HEK293 (cell line): ENCODE measurements at regions not wholly inside any gene's neighbourhood (a gene's known extent, or its start where the extent isn't known, plus 50 kb on each side); places are given as distances from the start of the nearest gene placed in this dataset.

Experiments used
- CTCF ChIA-PET: fragments of 350-600 bp; formaldehyde crosslinking; extraction: SDS; loops from one replicate; lab custom pipeline; 2021; ENCODE audit warnings: antibody characterized with exemption; lab: Yijun Ruan, JAX
- POLR2A ChIA-PET: fragments of 300-600 bp; formaldehyde crosslinking; extraction: SDS; loops from one replicate; lab custom pipeline; 2020; ENCODE audit warnings: antibody characterized with exemption, inconsistent platforms; lab: Yijun Ruan, JAX
- H3K27ac ChIP-seq: fragments of 200-500 bp; sonication (Bioruptor generic); 2 replicates; pipeline ENCODE4 v1.5.1; 2014; ENCODE audit warnings: low read depth, low read length, control low read depth, inconsistent platforms; ENCODE audit errors: extremely low read depth
- H3K36me3 ChIP-seq, 2 experiments: fragments of 200-500 bp in 1 of 2; sonication (Bioruptor generic) in 1 of 2; 1 replicate in 1 of 2; 2 replicates in 1 of 2; pipeline ENCODE4 v1.5.1; 2014 to 2017; ENCODE audit warnings: inconsistent platforms in 2 of 2, low read length in 2 of 2; ENCODE audit not compliant: control insufficient read depth in 2 of 2, insufficient read depth in 1 of 2
- H3K4me1 ChIP-seq: fragments of 200-500 bp; sonication (Bioruptor generic); 2 replicates; pipeline ENCODE4 v1.5.1; 2014; ENCODE audit warnings: mild to moderate bottlenecking, low read length, inconsistent platforms; ENCODE audit not compliant: control insufficient read depth, insufficient read depth
- H3K4me3 ChIP-seq: 2 replicates; pipeline ENCODE4 v1.5.1; 2011; ENCODE audit warnings: low read depth, mild to moderate bottlenecking, control low read depth, low read length, moderate library complexity
- H3K9me3 ChIP-seq: fragments of 200-500 bp; sonication (Bioruptor generic); 2 replicates; pipeline ENCODE4 v1.5.1; 2014; ENCODE audit warnings: low read depth, low read length, inconsistent platforms; ENCODE audit not compliant: control insufficient read depth, insufficient read depth
- BCL11A ChIP-seq: fragments of 450-650 bp; formaldehyde crosslinking; IDR thresholded peaks from 2 replicates; pipeline ENCODE4 v1.5.1; 2016; ENCODE audit warnings: low read depth, missing biosample characterization, missing genetic modification characterization
- GLI2 ChIP-seq: fragments of 450-650 bp; formaldehyde crosslinking; IDR thresholded peaks from 2 replicates; pipeline ENCODE4; 2017; ENCODE audit warnings: missing biosample characterization, missing genetic modification characterization, low read depth, borderline replicate concordance
- HOXA7 ChIP-seq: sonication (generic); formaldehyde crosslinking; IDR thresholded peaks from 2 replicates; pipeline ENCODE4 v1.8.1; 2022; ENCODE audit warnings: missing genetic modification reagents, borderline replicate concordance
- KLF16 ChIP-seq: fragments of 450-650 bp; formaldehyde crosslinking; IDR thresholded peaks from 2 replicates; pipeline ENCODE4 v1.5.1; 2017; ENCODE audit warnings: missing biosample characterization, missing genetic modification characterization
- OVOL3 ChIP-seq: fragments of 450-650 bp; formaldehyde crosslinking; IDR thresholded peaks from 2 replicates; pipeline ENCODE4 v1.5.1; 2016; ENCODE audit warnings: missing biosample characterization, missing genetic modification characterization
- SALL2 ChIP-seq: fragments of 450-650 bp; formaldehyde crosslinking; IDR thresholded peaks from 2 replicates; pipeline ENCODE4 v1.5.0; 2017; ENCODE audit warnings: missing biosample characterization, mild to moderate bottlenecking, missing genetic modification characterization, borderline replicate concordance
- SCRT2 ChIP-seq: fragments of 450-650 bp; formaldehyde crosslinking; IDR thresholded peaks from 2 replicates; pipeline ENCODE4 v1.5.1; 2016; ENCODE audit warnings: missing biosample characterization, missing genetic modification characterization
- SETDB1 ChIP-seq: IDR thresholded peaks from one replicate; pipeline ENCODE4 v1.6.1; 2017; ENCODE audit warnings: mild to moderate bottlenecking, low read length, moderate library complexity, mixed read lengths; ENCODE audit not compliant: insufficient read length
- TCF7L2 ChIP-seq: IDR thresholded peaks from 2 replicates; pipeline ENCODE4 v1.6.1; 2011; ENCODE audit warnings: low read depth, mild to moderate bottlenecking, inconsistent platforms, low read length, moderate library complexity, borderline replicate concordance
- ZBTB17 ChIP-seq: fragments of 450-650 bp; formaldehyde crosslinking; IDR thresholded peaks from 2 replicates; pipeline ENCODE4 v1.5.1; 2016; ENCODE audit warnings: missing biosample characterization, missing genetic modification characterization
- ZBTB7A ChIP-seq: fragments of 450-650 bp; formaldehyde crosslinking; IDR thresholded peaks from 2 replicates; pipeline ENCODE4 v1.5.1; 2016; ENCODE audit warnings: low read depth, missing biosample characterization, missing genetic modification characterization
- ZNF16 ChIP-seq: fragments of 450-650 bp; formaldehyde crosslinking; IDR thresholded peaks from 2 replicates; pipeline ENCODE4 v1.5.1; 2016; ENCODE audit warnings: low read depth, missing biosample characterization, missing genetic modification characterization
- ZNF169 ChIP-seq: fragments of 450-650 bp; formaldehyde crosslinking; IDR thresholded peaks from 2 replicates; pipeline ENCODE4 v1.5.1; 2016; ENCODE audit warnings: missing biosample characterization, missing genetic modification characterization
- ZNF211 ChIP-seq: fragments of 450-650 bp; formaldehyde crosslinking; IDR thresholded peaks from 2 replicates; pipeline ENCODE4 v1.5.1; 2016; ENCODE audit warnings: low read depth, missing biosample characterization, missing genetic modification characterization
- ZNF266 ChIP-seq: fragments of 450-650 bp; formaldehyde crosslinking; IDR thresholded peaks from 2 replicates; pipeline ENCODE4 v1.5.1; 2016; ENCODE audit warnings: missing biosample characterization, missing genetic modification characterization, low read depth
- ZNF274 ChIP-seq, 2 experiments: fragments of 200-500 bp in 1 of 2; fragments of 450-650 bp in 1 of 2; sonication (Bioruptor generic) in 1 of 2; formaldehyde crosslinking in 1 of 2; IDR thresholded peaks; 2 replicates each; pipeline versions ENCODE4 v1.5.1 to v1.6.1; 2014 to 2016; ENCODE audit warnings: borderline replicate concordance in 1 of 2, inconsistent platforms in 1 of 2, low read length in 1 of 2, missing biosample characterization in 1 of 2, missing genetic modification characterization in 1 of 2
- ZNF423 ChIP-seq: fragments of 450-650 bp; formaldehyde crosslinking; IDR thresholded peaks from 2 replicates; pipeline ENCODE4 v1.5.1; 2016; ENCODE audit warnings: missing biosample characterization, missing genetic modification characterization
- ZNF501 ChIP-seq: fragments of 450-650 bp; formaldehyde crosslinking; IDR thresholded peaks from 2 replicates; pipeline ENCODE4 v1.5.1; 2016; ENCODE audit warnings: missing biosample characterization, missing genetic modification characterization
- ZNF514 ChIP-seq: fragments of 450-650 bp; formaldehyde crosslinking; IDR thresholded peaks from 2 replicates; pipeline ENCODE4 v1.5.1; 2016; ENCODE audit warnings: missing biosample characterization, missing genetic modification characterization
- ZNF530 ChIP-seq: fragments of 450-650 bp; formaldehyde crosslinking; IDR thresholded peaks from 2 replicates; pipeline ENCODE4 v1.5.1; 2016; ENCODE audit warnings: low read depth, missing biosample characterization, missing genetic modification characterization
- ZNF560 ChIP-seq: fragments of 450-650 bp; formaldehyde crosslinking; IDR thresholded peaks from 2 replicates; pipeline ENCODE4 v1.5.1; 2017; ENCODE audit warnings: missing biosample characterization, missing genetic modification characterization, borderline replicate concordance
- ZNF596 ChIP-seq: fragments of 450-650 bp; IDR thresholded peaks from 2 replicates; pipeline ENCODE4 v1.5.0; 2018; ENCODE audit warnings: missing biosample characterization, mild to moderate bottlenecking, missing genetic modification characterization, moderate library complexity
- ZNF600 ChIP-seq: fragments of 450-650 bp; formaldehyde crosslinking; IDR thresholded peaks from 2 replicates; pipeline ENCODE4 v1.5.1; 2016; ENCODE audit warnings: missing biosample characterization, missing genetic modification characterization
- ZNF624 ChIP-seq: fragments of 450-650 bp; formaldehyde crosslinking; IDR thresholded peaks from 2 replicates; pipeline ENCODE4 v1.5.1; 2017; ENCODE audit warnings: missing biosample characterization, missing genetic modification characterization
- ZNF654 ChIP-seq: fragments of 450-650 bp; formaldehyde crosslinking; IDR thresholded peaks from 2 replicates; pipeline ENCODE4 v1.5.1; 2016; ENCODE audit warnings: low read depth, missing biosample characterization, missing genetic modification characterization
- ZNF776 ChIP-seq: fragments of 450-650 bp; formaldehyde crosslinking; IDR thresholded peaks from 2 replicates; pipeline ENCODE4 v1.5.0; 2017; ENCODE audit warnings: missing biosample characterization, missing genetic modification characterization, borderline replicate concordance
- ZNF785 ChIP-seq: fragments of 450-650 bp; formaldehyde crosslinking; IDR thresholded peaks from 2 replicates; pipeline ENCODE4 v1.5.1; 2016; ENCODE audit warnings: missing biosample characterization, missing genetic modification characterization
- ZNF791 ChIP-seq: fragments of 450-650 bp; formaldehyde crosslinking; IDR thresholded peaks from 2 replicates; pipeline ENCODE4 v1.5.1; 2016; ENCODE audit warnings: missing biosample characterization, missing genetic modification characterization
- ZNF837 ChIP-seq: fragments of 450-650 bp; formaldehyde crosslinking; IDR thresholded peaks from 2 replicates; pipeline ENCODE4 v1.5.1; 2016; ENCODE audit warnings: missing biosample characterization, missing genetic modification characterization
- TF ChIP-seq, protein P1 (sequence below): fragments of 450-650 bp; IDR thresholded peaks from 2 replicates; pipeline ENCODE4 v1.5.1; 2018; ENCODE audit warnings: missing biosample characterization, missing genetic modification characterization
- TF ChIP-seq, protein P2 (sequence below): fragments of 450-650 bp; formaldehyde crosslinking; IDR thresholded peaks from 2 replicates; pipeline ENCODE4 v1.5.1; 2017; ENCODE audit warnings: missing biosample characterization, missing genetic modification characterization
- TF ChIP-seq, protein P3 (sequence below): fragments of 450-650 bp; formaldehyde crosslinking; IDR thresholded peaks from 2 replicates; pipeline ENCODE4 v1.5.1; 2016; ENCODE audit warnings: missing biosample characterization, missing genetic modification characterization
- TF ChIP-seq, protein P4 (sequence below): fragments of 450-650 bp; formaldehyde crosslinking; IDR thresholded peaks from 2 replicates; pipeline ENCODE4 v1.5.1; 2016; ENCODE audit warnings: missing biosample characterization, missing genetic modification characterization

DNA sequence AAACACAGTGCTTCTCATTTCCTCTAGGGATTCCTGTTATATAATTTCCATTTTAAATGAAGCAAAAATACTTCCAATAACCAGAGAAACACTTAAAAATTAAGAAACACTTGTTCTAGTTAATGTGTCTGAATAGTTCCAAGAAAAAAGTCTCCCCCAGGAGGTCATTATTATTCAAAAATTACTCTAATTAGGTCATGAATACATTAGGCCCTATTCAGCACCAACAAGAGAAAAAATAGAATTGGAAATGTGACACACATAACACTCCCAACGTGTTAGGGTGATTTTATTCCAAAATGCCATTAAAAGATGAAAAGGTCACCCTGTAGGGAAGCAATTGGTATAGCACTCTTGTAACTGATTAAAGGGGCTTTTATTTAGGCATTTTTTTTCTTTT is 382.1 kb downstream of the TUSC7 start:
- Histone ChIP-seq H3K9me3 (no peaks in the 10 kb centered on the region), H3K27ac (no peak overlapping the region), H3K4me3 (no peak overlapping the region), H3K36me3 (no peaks in the 10 kb centered on the region), H3K4me1 (no peaks in the 10 kb centered on the region)
- no peak for TF ChIP-seq ZNF560 (tag by site-specific recombination)
- no peak for TF ChIP-seq ZNF624 (tag by site-specific recombination)
- no peak for TF ChIP-seq OVOL3 (tag by site-specific recombination)
- no peak for TF ChIP-seq SALL2
- TF ChIP-seq, protein P1, sequence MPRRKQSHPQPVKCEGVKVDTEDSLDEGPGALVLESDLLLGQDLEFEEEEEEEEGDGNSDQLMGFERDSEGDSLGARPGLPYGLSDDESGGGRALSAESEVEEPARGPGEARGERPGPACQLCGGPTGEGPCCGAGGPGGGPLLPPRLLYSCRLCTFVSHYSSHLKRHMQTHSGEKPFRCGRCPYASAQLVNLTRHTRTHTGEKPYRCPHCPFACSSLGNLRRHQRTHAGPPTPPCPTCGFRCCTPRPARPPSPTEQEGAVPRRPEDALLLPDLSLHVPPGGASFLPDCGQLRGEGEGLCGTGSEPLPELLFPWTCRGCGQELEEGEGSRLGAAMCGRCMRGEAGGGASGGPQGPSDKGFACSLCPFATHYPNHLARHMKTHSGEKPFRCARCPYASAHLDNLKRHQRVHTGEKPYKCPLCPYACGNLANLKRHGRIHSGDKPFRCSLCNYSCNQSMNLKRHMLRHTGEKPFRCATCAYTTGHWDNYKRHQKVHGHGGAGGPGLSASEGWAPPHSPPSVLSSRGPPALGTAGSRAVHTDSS (tag by site-specific recombination) = no peak
- TF ChIP-seq KLF16 (tag by site-specific recombination) = no peak
- TF ChIP-seq ZNF530 (tag by site-specific recombination) = no peak
- no peak for TF ChIP-seq ZNF514
- no peak for TF ChIP-seq ZNF600 (tag by site-specific recombination)
- TF ChIP-seq ZNF501 (tag by site-specific recombination) = no peak
- TF ChIP-seq, protein P2, sequence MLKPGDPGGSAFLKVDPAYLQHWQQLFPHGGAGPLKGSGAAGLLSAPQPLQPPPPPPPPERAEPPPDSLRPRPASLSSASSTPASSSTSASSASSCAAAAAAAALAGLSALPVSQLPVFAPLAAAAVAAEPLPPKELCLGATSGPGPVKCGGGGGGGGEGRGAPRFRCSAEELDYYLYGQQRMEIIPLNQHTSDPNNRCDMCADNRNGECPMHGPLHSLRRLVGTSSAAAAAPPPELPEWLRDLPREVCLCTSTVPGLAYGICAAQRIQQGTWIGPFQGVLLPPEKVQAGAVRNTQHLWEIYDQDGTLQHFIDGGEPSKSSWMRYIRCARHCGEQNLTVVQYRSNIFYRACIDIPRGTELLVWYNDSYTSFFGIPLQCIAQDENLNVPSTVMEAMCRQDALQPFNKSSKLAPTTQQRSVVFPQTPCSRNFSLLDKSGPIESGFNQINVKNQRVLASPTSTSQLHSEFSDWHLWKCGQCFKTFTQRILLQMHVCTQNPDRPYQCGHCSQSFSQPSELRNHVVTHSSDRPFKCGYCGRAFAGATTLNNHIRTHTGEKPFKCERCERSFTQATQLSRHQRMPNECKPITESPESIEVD (tag by site-specific recombination) = no peak
- TF ChIP-seq ZNF791 = no peak
- no peak for TF ChIP-seq ZNF654 (tag by site-specific recombination)
- no peak for TF ChIP-seq HOXA7 (CRISPR knock-in tag)
- no peak for TF ChIP-seq ZBTB7A
- TF ChIP-seq ZNF169 (tag by site-specific recombination) = no peak
- TF ChIP-seq ZNF423 (tag by site-specific recombination) = no peak
- ChIA-PET CTCF (no interaction called here), POLR2A (no interaction called here)

DNA sequence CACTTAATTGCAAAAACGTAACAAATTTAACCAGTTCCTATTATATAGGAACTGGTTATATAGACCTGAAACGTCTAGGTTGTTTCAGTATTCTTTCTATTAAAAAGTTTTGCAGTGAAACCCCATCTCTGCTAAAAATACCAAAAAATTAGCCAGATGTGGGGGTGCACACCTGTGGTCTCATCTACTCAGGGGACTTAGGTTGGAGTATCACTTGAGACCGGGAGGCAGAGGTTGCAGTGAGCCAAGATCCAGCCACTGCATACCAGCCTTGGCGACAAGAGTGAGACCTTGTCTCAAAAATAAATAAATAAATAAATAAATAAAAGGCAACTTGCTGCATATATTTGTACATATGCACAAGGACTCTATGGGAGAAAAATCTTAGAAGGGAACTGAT is 387.0 kb downstream of the TUSC7 start:
- Histone ChIP-seq H3K36me3 (no peaks in the 10 kb centered on the region), H3K9me3 (no peaks in the 10 kb centered on the region), H3K4me3 (no peak overlapping the region), H3K27ac (no peak overlapping the region), H3K4me1 (no peaks in the 10 kb centered on the region)
- POLR2A ChIA-PET = no interaction called here
- TF ChIP-seq GLI2 (tag by site-specific recombination) (no peak), BCL11A (tag by site-specific recombination) (no peak), ZBTB17 (tag by site-specific recombination) (no peak), TCF7L2 (no peak), ZNF785 (tag by site-specific recombination) (no peak), ZNF211 (tag by site-specific recombination) (no peak), SETDB1 (no peak), ZNF654 (tag by site-specific recombination) (no peak), ZNF266 (tag by site-specific recombination) (no peak), SCRT2 (tag by site-specific recombination) (no peak), ZNF274 (IDR thresholded peaks at IDR 0.05; ENCODE audit: low read length) (no peak), ZNF274 (tag by site-specific recombination; IDR thresholded peaks at IDR 0.05; ENCODE audit: borderline replicate concordance) (no peak), ZNF837 (no peak), KLF16 (tag by site-specific recombination) (no peak), ZNF776 (tag by site-specific recombination) (no peak), ZNF596 (tag by site-specific recombination) (no peak), ZNF16 (tag by site-specific recombination) (no peak)
- TF ChIP-seq, protein P3, sequence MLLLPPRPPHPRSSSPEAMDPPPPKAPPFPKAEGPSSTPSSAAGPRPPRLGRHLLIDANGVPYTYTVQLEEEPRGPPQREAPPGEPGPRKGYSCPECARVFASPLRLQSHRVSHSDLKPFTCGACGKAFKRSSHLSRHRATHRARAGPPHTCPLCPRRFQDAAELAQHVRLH (tag by site-specific recombination) = no peak
- TF ChIP-seq, protein P4, sequence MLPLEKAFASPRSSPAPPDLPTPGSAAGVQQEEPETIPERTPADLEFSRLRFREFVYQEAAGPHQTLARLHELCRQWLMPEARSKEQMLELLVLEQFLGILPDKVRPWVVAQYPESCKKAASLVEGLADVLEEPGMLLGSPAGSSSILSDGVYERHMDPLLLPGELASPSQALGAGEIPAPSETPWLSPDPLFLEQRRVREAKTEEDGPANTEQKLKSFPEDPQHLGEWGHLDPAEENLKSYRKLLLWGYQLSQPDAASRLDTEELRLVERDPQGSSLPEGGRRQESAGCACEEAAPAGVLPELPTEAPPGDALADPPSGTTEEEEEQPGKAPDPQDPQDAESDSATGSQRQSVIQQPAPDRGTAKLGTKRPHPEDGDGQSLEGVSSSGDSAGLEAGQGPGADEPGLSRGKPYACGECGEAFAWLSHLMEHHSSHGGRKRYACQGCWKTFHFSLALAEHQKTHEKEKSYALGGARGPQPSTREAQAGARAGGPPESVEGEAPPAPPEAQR = no peak
- CTCF ChIA-PET = no interaction called here
